ENCODE measurements at regions not wholly inside any gene's neighbourhood (a gene's known extent, or its start where the extent isn't known, plus 50 kb on each side); places are given as distances from the start of the nearest gene placed in this dataset.

DNA sequence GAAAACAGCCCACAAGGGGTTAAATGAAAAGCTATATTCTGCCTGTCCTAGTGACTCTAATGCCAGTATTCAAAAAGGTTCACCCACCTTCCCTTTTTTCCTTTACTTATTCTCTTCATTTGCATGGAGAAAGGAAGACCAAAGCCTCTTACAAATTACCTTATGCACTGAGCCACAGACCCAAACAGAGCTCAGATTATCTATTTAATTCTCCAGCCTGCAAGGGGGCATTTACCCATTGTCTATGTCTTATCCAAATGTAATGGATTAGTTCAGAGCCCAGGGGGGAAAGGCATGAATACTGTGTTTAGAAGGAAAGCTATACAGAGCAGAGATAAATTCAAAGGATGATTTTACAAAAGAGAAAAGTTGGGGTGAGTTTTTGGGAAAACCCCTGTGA is 388.5 kb downstream of the OMA1 start:
- TF ChIP-seq, protein P1, sequence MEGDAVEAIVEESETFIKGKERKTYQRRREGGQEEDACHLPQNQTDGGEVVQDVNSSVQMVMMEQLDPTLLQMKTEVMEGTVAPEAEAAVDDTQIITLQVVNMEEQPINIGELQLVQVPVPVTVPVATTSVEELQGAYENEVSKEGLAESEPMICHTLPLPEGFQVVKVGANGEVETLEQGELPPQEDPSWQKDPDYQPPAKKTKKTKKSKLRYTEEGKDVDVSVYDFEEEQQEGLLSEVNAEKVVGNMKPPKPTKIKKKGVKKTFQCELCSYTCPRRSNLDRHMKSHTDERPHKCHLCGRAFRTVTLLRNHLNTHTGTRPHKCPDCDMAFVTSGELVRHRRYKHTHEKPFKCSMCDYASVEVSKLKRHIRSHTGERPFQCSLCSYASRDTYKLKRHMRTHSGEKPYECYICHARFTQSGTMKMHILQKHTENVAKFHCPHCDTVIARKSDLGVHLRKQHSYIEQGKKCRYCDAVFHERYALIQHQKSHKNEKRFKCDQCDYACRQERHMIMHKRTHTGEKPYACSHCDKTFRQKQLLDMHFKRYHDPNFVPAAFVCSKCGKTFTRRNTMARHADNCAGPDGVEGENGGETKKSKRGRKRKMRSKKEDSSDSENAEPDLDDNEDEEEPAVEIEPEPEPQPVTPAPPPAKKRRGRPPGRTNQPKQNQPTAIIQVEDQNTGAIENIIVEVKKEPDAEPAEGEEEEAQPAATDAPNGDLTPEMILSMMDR (conservative IDR thresholded peaks at IDR 0.05 in 1 of 2, IDR thresholded peaks at IDR 0.05 in 1 of 2; ENCODE audit: low read depth in 1 of 2, low read length in 2 of 2) = no peak
- no peak for TF ChIP-seq EZH2 (IDR thresholded peaks at IDR 0.05; ENCODE audit: low read length, missing control alignments)
